Loucy (cell line): ENCODE measurements at regions not wholly inside any gene's neighbourhood (a gene's known extent, or its start where the extent isn't known, plus 50 kb on each side); places are given as distances from the start of the nearest gene placed in this dataset.

Source experiments
- EZH2phosphoT487 ChIP-seq: fragments of 200-600 bp; IDR thresholded peaks from 2 replicates; pipeline ENCODE4 v1.6.1; 2018; ENCODE audit warnings: antibody characterized with exemption, mild to moderate bottlenecking, moderate library complexity, borderline replicate concordance
- TF ChIP-seq, protein P1 (sequence below): fragments of 200-600 bp; sonication (generic); conservative IDR thresholded peaks from 2 replicates; pipeline ENCODE4 v1.5.1; 2014; ENCODE audit warnings: mild to moderate bottlenecking, antibody characterized with exemption, low read length

GRCh38 chr15:97490429-97490828 is 470.1 kb upstream of the ARRDC4 start:
- TF ChIP-seq EZH2phosphoT487: no peak
- TF ChIP-seq, protein P1, sequence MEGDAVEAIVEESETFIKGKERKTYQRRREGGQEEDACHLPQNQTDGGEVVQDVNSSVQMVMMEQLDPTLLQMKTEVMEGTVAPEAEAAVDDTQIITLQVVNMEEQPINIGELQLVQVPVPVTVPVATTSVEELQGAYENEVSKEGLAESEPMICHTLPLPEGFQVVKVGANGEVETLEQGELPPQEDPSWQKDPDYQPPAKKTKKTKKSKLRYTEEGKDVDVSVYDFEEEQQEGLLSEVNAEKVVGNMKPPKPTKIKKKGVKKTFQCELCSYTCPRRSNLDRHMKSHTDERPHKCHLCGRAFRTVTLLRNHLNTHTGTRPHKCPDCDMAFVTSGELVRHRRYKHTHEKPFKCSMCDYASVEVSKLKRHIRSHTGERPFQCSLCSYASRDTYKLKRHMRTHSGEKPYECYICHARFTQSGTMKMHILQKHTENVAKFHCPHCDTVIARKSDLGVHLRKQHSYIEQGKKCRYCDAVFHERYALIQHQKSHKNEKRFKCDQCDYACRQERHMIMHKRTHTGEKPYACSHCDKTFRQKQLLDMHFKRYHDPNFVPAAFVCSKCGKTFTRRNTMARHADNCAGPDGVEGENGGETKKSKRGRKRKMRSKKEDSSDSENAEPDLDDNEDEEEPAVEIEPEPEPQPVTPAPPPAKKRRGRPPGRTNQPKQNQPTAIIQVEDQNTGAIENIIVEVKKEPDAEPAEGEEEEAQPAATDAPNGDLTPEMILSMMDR: no peak
